Mesothelial cell of epicardium (in vitro differentiated cells): ENCODE measurements at regions not wholly inside any gene's neighbourhood (a gene's known extent, or its start where the extent isn't known, plus 50 kb on each side); places are given as distances from the start of the nearest gene placed in this dataset.
"Not testable (repeated sequence)": the region's sequence is repeated elsewhere in the genome, so short reads cannot be mapped to it uniquely, and the experiment has no call there.

Experiments
- DNase-seq, 2 experiments: peaks; one replicate each; pipeline ENCODE4 v3.0.0; 2021; ENCODE audit warnings: low spot score in 2 of 2; ENCODE audit not compliant: unreplicated experiment in 2 of 2
- H3K27ac Mint-ChIP-seq: 2 replicates; pipeline ENCODE4 v1.8.0; 2021; ENCODE audit warnings: mixed read lengths
- H3K27me3 Mint-ChIP-seq: 2 replicates; pipeline ENCODE4 v1.8.0; 2021; ENCODE audit warnings: low read depth, mixed read lengths
- H3K36me3 Mint-ChIP-seq: 2 replicates; pipeline ENCODE4 v1.8.0; 2021; ENCODE audit warnings: mixed read lengths
- H3K4me1 Mint-ChIP-seq: 2 replicates; pipeline ENCODE4 v1.8.0; 2021; ENCODE audit warnings: mixed read lengths
- H3K4me3 Mint-ChIP-seq: 2 replicates; pipeline ENCODE4 v1.8.0; 2021; ENCODE audit warnings: mild to moderate bottlenecking, moderate library complexity, mixed read lengths
- H3K9me3 Mint-ChIP-seq: 2 replicates; pipeline ENCODE4 v1.8.0; 2021; ENCODE audit warnings: mixed read lengths
- TF ChIP-seq, protein P1 (sequence below): fragments of 200-600 bp; sonication (generic); IDR thresholded peaks from one replicate; pipeline ENCODE4 v1.5.0; 2021; ENCODE audit warnings: antibody characterized with exemption; ENCODE audit not compliant: unreplicated experiment

DNA sequence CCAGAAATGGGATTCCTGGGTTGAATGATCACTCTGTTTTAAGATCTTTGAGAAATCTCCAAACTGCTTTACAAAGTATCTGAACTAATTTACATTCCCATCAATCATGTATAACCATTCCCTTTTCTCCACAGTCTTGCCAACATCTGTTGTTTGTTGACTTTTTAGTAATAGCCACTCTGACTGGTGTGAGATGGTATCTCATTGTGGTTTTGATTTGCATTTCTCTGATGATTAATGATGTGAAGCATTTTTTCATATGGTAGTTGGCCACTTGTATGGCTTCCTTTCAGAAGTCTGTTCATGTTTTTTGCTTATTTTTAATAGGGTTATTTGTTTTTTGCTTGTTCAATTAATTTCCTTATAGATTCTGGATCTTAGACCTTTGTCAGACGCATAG is 211.8 kb upstream of the AVPR1A start:
- H3K36me3 Mint-ChIP-seq = no peaks in the 10 kb centered on the region
- TF ChIP-seq, protein P1, sequence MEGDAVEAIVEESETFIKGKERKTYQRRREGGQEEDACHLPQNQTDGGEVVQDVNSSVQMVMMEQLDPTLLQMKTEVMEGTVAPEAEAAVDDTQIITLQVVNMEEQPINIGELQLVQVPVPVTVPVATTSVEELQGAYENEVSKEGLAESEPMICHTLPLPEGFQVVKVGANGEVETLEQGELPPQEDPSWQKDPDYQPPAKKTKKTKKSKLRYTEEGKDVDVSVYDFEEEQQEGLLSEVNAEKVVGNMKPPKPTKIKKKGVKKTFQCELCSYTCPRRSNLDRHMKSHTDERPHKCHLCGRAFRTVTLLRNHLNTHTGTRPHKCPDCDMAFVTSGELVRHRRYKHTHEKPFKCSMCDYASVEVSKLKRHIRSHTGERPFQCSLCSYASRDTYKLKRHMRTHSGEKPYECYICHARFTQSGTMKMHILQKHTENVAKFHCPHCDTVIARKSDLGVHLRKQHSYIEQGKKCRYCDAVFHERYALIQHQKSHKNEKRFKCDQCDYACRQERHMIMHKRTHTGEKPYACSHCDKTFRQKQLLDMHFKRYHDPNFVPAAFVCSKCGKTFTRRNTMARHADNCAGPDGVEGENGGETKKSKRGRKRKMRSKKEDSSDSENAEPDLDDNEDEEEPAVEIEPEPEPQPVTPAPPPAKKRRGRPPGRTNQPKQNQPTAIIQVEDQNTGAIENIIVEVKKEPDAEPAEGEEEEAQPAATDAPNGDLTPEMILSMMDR = no peak

DNA sequence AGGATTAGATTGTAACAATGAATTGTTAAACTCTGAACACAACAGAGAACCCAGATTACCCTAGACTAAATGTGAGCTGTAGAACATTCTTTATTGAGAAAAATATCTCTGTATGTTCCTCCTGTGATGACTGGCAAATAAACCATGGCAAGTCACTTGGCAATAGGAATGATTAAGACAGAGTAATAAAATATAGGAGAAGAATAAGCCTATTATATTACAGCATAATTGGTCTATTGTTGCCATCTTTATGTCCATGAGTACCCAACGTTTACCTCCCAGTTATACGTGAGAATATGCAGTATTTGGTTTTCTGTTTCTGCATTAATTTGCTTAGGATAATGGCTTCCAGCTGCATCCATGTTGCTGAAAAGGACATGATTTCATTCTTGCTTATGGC is 211.2 kb upstream of the AVPR1A start:
- Mint-ChIP-seq H3K9me3 (peaks cover 13% of the 10 kb centered on the region), H3K4me1 (no peaks in the 10 kb centered on the region), H3K4me3 (no peak overlapping the region), H3K36me3 (no peaks in the 10 kb centered on the region), H3K27me3 (no peaks in the 10 kb centered on the region), H3K27ac (no peak overlapping the region)
- DNase-seq = no peak
- TF ChIP-seq, protein P1 = no peak

More for the DNA sequence above, 211.8 kb upstream of the AVPR1A start:
- Mint-ChIP-seq H3K27me3 (no peaks in the 10 kb centered on the region), H3K9me3 (peaks cover 18% of the 10 kb centered on the region), H3K4me1 (no peaks in the 10 kb centered on the region), H3K27ac (no peak overlapping the region), H3K4me3 (no peak overlapping the region)
- DNase-seq = no peak

DNA sequence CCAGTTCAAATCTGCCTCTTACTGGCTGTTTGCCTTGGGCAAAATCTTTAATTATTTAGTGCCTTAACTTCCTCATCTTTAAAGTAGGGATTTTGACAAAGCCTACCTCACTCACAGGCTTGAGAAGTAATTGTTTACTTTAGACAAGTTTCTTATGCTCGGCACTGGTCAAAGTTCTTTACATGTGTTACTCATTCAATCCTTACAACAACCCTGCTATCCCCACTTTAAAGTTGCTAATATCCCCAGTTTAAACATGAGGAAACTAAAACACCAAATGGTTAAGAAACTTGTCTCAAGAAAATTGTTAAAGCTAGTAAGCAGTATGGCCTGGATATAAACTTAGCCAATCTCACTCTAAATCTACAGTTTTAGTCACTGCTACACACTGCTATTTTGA is 204.0 kb upstream of the AVPR1A start:
- H3K9me3 Mint-ChIP-seq = no peaks in the 10 kb centered on the region
- H3K36me3 Mint-ChIP-seq = no peaks in the 10 kb centered on the region
- peaks cover 7% of the 10 kb centered on the region for H3K4me1 Mint-ChIP-seq
- no peak overlapping the region for H3K27ac Mint-ChIP-seq
- H3K4me3 Mint-ChIP-seq = no peak overlapping the region
- DNase-seq = no peak
- no peaks in the 10 kb centered on the region for H3K27me3 Mint-ChIP-seq
- TF ChIP-seq, protein P1 = no peak

DNA sequence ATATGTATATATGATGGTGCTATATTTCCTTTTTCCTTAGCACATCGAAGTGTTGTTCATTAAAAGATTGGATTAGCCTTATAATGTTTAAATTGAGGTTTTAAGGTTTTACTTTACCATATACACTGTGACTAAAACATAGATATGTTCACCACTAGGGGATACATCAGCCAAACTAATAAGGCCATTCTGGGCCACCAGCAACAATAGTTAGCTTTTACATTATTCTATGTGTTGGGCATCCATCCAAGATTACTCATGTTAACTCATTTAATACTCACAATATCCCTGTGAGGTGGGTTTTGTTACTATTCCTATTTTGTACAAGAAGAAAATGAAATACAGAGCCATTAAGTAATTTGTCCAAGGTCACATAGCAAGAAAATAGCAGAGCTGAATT is 202.6 kb upstream of the AVPR1A start:
- H3K4me1 Mint-ChIP-seq = peaks cover 7% of the 10 kb centered on the region
- H3K9me3 Mint-ChIP-seq = no peaks in the 10 kb centered on the region
- no peak for DNase-seq
- TF ChIP-seq, protein P1 = no peak
- no peaks in the 10 kb centered on the region for H3K36me3 Mint-ChIP-seq
- no peak overlapping the region for H3K4me3 Mint-ChIP-seq
- no peak overlapping the region for H3K27ac Mint-ChIP-seq
- no peaks in the 10 kb centered on the region for H3K27me3 Mint-ChIP-seq

DNA sequence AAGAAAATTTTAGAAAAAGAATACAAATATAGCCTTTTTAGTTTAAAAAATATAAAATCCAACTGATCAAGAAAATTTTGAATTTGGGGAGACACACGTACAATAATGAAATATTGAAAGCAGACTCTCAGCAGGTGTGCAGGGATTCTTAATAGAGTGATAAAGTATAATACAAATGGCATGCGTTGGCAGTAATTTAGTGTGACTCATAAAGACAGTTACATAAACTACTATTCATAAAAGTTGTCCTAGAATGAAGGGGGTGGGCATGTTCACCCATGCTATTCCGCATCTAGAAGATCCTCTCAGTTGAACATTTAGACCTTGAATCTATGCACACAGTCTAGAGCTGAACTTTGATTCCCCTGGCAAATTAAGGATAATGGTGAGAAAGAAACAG is 200.4 kb upstream of the AVPR1A start:
- TF ChIP-seq, protein P1 = no peak
- Mint-ChIP-seq H3K36me3 (no peaks in the 10 kb centered on the region), H3K4me1 (peaks cover 7% of the 10 kb centered on the region), H3K9me3 (no peaks in the 10 kb centered on the region), H3K27me3 (no peaks in the 10 kb centered on the region), H3K27ac (no peak overlapping the region), H3K4me3 (no peak overlapping the region)
- DNase-seq = no peak

DNA sequence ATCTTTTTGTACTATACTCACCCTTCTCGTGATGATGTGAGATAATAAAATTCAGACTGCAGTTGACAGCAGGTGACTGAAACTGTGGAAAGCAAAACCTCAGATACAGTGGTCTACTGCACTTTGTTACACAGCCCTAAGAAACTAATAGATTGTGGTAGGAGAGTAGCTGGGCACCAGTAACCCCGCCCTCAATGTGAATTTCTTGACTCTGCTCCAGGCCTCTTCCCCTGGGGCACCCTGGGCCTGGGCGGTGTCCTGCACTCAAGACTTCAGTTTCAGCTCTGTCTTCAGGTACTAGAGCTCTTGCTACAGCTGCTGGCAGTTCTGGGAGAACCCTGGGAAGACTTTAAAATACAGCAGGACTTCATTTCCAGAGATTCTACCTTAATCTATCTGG is 197.6 kb upstream of the AVPR1A start:
- TF ChIP-seq, protein P1 = no peak
- Mint-ChIP-seq H3K36me3 (no peaks in the 10 kb centered on the region), H3K9me3 (no peaks in the 10 kb centered on the region), H3K4me3 (no peak overlapping the region), H3K27ac (no peak overlapping the region), H3K4me1 (peaks cover 7% of the 10 kb centered on the region), H3K27me3 (no peaks in the 10 kb centered on the region)
- DNase-seq = no peak

DNA sequence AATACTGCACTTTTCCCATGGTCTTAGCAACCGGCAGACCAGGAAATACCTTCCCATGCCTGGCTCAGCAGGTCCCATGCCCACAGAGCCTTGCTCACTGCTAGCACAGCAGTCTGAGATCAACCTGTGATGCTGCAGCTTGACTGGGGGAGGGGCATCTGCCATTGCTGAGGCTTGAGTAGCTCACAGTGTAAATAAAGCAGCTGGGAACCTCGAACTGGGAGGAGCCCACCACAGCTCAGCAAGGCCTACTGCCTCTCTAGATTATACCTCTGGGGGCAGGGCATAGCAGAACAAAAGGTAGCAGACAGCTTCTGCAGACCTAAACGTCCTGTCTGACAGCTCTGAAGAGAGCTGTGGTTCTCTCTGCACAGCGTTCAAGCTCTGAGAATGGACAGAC is 186.2 kb upstream of the AVPR1A start:
- not testable (repeated sequence) for H3K4me1 Mint-ChIP-seq, H3K4me3 Mint-ChIP-seq, H3K36me3 Mint-ChIP-seq, H3K27me3 Mint-ChIP-seq, H3K27ac Mint-ChIP-seq, DNase-seq
- H3K9me3 Mint-ChIP-seq = peaks cover 17% of the 10 kb centered on the region
